Thymus (tissue), 11 donors: ENCODE measurements at regions not wholly inside any gene's neighbourhood (a gene's known extent, or its start where the extent isn't known, plus 50 kb on each side); places are given as distances from the start of the nearest gene placed in this dataset.

Source experiments
- DNase-seq, 9 donors: peaks; one replicate each; pipeline ENCODE4 v3.0.0-alpha.2; 2013; ENCODE audit warnings: low spot score in 9 of 9, low read depth in 6 of 9, missing footprints in 1 of 9
- H3K27ac ChIP-seq, 2 donors: one replicate each; pipeline ENCODE4 v1.5.1; 2013; ENCODE audit warnings: control low read depth in 1 of 2, low read depth in 1 of 2, low read length in 1 of 2, mild to moderate bottlenecking in 1 of 2, moderate library complexity in 1 of 2
- H3K27me3 ChIP-seq, 2 donors: one replicate each; pipeline ENCODE4 v1.5.1; 2013; ENCODE audit warnings: low read length in 1 of 2; ENCODE audit not compliant: control insufficient read depth in 2 of 2, insufficient read depth in 1 of 2
- H3K36me3 ChIP-seq, 2 donors: one replicate each; pipeline ENCODE4 v1.5.1; 2013; ENCODE audit warnings: low read length in 1 of 2, mild to moderate bottlenecking in 1 of 2, moderate library complexity in 1 of 2; ENCODE audit not compliant: control insufficient read depth in 2 of 2, insufficient read depth in 2 of 2
- H3K4me1 ChIP-seq, 2 donors: one replicate each; pipeline ENCODE4 v1.5.1; 2013; ENCODE audit warnings: low read length in 2 of 2; ENCODE audit not compliant: control insufficient read depth in 2 of 2, insufficient read depth in 2 of 2
- H3K4me3 ChIP-seq, 2 donors: one replicate each; pipeline ENCODE4 v1.5.1; 2013; ENCODE audit warnings: low read length in 2 of 2, control low read depth in 1 of 2, mild to moderate bottlenecking in 1 of 2
- H3K9me3 ChIP-seq, 2 donors: one replicate each; pipeline ENCODE4 v1.5.1; 2013; ENCODE audit warnings: low read length in 1 of 2, mild to moderate bottlenecking in 1 of 2; ENCODE audit not compliant: control insufficient read depth in 2 of 2, insufficient read depth in 1 of 2
- WGBS: extraction: QIAGEN DNeasy Blood & Tissue Kit; methylation state at CpG from one replicate; pipeline ENCODE4 v1.1.7; 2013; 5-methylcytosine and 5-hydroxymethylcytosine counted together
- donor health status: healthy.

DNA sequence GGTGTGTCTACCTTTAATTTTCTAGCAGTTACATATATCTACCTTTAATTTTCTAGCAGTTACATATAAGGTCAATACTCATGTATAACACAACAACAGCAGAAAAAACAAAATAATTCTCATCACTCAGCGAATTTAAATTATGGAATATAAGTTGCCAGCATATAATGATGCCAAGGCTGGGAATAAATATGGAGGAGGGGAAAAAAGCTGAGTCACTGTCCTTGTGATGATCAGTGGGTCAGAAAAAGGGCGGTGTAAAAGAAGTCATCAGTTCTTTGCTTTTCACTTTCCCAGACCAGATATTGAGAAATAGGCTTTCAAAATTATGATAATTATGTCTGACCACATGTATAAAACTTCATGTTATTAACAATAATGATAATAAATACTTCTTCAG is 1471.7 kb downstream of the CDH8 start:
- no peak for DNase-seq
- WGBS, result 91% methylated on average over 2 of the region's 2 CpGs
- H3K36me3 ChIP-seq, result no peaks in the 10 kb centered on the region
- no peaks in the 10 kb centered on the region for H3K4me1 ChIP-seq
- no peak overlapping the region for H3K27ac ChIP-seq
- H3K4me3 ChIP-seq, result no peak overlapping the region
- H3K9me3 ChIP-seq, result no peaks in the 10 kb centered on the region
- H3K27me3 ChIP-seq, result no peaks in the 10 kb centered on the region

DNA sequence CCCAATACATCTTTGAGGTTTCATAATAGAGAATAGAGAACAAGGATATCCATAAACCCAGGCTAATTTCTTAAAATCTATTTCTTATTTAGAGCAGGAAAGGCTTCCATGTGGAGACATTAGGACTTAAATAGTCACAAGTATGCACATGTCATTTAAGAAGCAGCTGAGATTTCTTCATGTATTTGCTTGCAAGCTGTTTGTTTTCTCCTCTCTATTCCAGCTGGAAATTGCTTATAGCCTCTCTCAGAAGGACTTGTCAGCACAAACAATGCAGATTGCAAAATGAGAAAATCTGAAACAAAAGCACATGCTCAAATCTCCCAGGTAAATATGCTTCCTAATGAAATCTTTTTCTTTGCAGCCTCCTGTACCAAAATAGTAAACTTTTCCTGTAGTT is 1473.1 kb downstream of the CDH8 start:
- H3K9me3 ChIP-seq, result no peaks in the 10 kb centered on the region

DNA sequence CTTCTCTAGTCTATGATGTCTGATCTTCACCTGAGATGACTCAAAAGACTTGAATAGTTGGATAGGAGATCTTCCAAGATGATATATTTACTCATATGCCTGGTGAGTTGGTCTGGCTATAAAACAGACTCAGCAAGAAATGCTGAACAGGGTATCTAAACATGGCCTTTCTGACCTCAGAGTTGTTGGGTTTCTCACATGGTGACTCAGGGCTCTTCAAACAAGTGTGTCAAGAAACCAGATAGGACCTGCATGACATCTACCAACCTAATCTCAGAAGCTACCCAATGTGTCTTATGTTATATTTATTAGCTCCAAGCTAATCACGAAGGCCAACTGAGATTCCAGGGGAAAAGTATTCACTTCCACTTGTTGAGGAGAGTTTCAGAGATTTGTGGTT is 1477.3 kb downstream of the CDH8 start:
- Histone ChIP-seq H3K27me3 (no peaks in the 10 kb centered on the region), H3K36me3 (no peaks in the 10 kb centered on the region), H3K4me3 (no peak overlapping the region), H3K27ac (no peak overlapping the region), H3K9me3 (peaks cover 0 to 4% of the 10 kb centered on the region in 2 donors), H3K4me1 (no peaks in the 10 kb centered on the region)
- WGBS, result 86% methylated on average over 1 of the region's 1 CpG
- no peak for DNase-seq

More for the DNA sequence above, 1473.1 kb downstream of the CDH8 start:
- no peaks in the 10 kb centered on the region for H3K27me3 ChIP-seq
- DNase-seq, result no peak
- no peaks in the 10 kb centered on the region for H3K4me1 ChIP-seq
- no peak overlapping the region for H3K27ac ChIP-seq
- no peaks in the 10 kb centered on the region for H3K36me3 ChIP-seq
- no peak overlapping the region for H3K4me3 ChIP-seq

DNA sequence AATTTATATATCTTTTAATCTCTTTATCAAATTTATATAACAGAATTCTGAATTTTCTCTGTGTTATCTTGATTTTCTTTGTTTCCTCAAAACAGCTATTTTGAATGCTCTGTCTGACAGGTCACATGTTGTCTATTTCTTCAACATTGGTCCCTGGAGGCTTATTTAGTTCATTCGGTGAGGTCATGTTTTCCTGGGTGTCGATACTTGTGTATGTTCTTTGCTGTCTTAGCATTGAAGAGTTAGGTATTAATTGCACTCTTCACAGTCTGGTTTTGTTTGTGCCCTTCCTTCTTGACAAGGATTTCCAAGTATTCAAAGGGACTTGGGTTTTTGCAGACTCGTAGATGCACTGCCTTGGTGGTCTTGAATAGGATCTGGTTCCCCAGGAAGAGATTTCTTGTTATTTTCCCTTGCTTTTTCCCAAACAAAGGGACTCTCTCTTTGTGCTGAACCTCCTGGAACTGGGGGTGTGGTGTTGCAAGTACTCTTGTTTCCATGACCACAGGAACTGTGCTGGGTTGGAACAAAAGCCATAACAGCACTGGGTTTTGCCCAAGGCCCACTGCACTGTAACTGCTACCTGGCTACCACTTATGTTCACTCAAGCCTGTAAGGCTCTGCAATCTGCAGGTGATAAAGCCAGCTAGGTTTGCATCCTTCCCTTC is 1483.0 kb downstream of the CDH8 start:
- H3K4me3 ChIP-seq, result no peak overlapping the region
- 87% methylated on average over 3 of the region's 3 CpGs for WGBS
- H3K27me3 ChIP-seq, result no peaks in the 10 kb centered on the region
- DNase-seq, result no peak
- H3K9me3 ChIP-seq, result peaks cover 0 to 9% of the 10 kb centered on the region in 2 donors
- no peaks in the 10 kb centered on the region for H3K4me1 ChIP-seq
- H3K27ac ChIP-seq, result no peak overlapping the region
- H3K36me3 ChIP-seq, result no peaks in the 10 kb centered on the region

DNA sequence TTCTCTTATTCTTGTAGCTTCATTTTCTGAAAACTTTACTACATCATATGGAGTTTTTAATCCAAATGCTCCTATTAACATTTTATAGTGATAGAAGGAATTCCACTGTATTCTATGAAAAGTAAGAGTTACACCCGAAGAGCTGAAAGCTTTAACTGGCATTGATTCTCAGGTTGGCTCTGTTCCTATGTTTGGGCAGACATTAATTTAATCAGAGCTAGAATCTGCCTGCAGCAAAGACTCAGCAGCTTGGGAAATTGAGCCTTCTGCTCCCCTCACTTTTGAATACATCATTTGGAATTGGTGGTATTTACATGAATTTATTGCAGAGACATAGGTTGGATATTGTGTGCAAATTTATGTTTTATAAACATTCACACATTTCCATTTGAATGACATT is 1494.7 kb downstream of the CDH8 start:
- Histone ChIP-seq H3K4me1 (no peaks in the 10 kb centered on the region), H3K27me3 (no peaks in the 10 kb centered on the region), H3K36me3 (no peaks in the 10 kb centered on the region), H3K9me3 (no peaks in the 10 kb centered on the region), H3K4me3 (no peak overlapping the region), H3K27ac (no peak overlapping the region)
- no peak for DNase-seq
- WGBS, result 91% methylated on average over 1 of the region's 1 CpG

DNA sequence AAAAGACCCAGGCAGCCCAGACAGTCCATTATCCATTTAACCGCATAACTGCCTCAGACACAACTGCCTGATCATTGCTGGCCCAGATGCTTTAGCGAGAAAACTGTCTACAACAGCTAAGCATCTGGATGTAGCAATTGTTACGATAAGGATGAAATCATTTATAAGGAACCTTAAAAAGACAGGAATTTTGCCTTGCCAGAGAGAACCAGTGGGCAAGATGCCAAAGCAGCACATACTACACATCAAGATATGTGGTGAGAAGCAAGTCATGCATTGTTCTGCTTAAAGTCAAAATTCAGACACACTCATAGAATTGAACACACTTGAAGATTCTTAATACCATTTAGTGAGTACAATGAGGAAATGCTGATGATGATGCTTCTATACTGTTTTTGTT is 1525.3 kb downstream of the CDH8 start:
- H3K9me3 ChIP-seq, result peaks cover 0 to 2% of the 10 kb centered on the region in 2 donors
- H3K4me3 ChIP-seq, result no peak overlapping the region
- H3K27ac ChIP-seq, result no peak overlapping the region
- no peak for DNase-seq
- H3K27me3 ChIP-seq, result no peaks in the 10 kb centered on the region
- no peaks in the 10 kb centered on the region for H3K36me3 ChIP-seq
- no peaks in the 10 kb centered on the region for H3K4me1 ChIP-seq
- WGBS, result 94% methylated on average over 3 of the region's 3 CpGs

DNA sequence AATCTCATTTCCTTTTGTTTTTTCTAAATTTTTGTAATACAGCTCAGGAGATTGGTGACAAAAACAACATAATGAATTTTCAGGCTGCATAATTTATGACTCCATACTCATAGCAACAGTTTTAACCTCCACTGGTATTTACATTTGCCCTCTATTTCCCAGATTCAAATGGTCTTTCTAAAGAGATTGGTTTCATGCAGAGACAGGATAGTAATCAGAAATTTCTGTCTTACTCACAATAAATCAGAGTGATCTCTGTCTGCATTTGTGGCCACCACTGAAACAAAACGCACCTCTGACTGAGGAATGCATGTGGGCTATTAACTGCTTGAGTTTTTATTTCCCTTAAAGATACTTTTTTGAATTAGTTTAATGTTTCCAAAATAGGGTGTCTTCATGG is 1526.0 kb downstream of the CDH8 start:
- H3K27me3 ChIP-seq, result no peaks in the 10 kb centered on the region
- H3K27ac ChIP-seq, result no peak overlapping the region
- H3K4me3 ChIP-seq, result no peak overlapping the region
- no peaks in the 10 kb centered on the region for H3K9me3 ChIP-seq
- 89% methylated on average over 1 of the region's 1 CpG for WGBS
- no peaks in the 10 kb centered on the region for H3K4me1 ChIP-seq
- no peaks in the 10 kb centered on the region for H3K36me3 ChIP-seq
- no peak for DNase-seq

DNA sequence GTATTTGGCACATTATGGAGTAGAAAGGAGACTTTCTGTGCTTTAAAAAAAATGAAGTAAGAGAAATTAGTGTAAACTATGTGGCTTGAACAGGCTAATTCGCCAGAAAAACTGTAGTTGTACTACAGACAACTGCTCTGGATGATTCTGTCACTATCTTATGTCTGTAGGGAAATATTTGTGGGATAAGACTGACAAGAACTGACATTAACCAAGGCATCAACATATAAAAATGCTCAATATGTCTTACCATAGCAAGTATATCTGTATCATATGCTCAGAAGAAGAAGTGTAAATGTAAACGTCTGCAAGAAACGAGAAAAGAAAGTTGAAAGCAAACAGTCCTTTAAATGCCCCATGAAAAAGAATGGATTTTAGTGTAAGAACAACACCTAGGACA is 1545.0 kb downstream of the CDH8 start:
- Histone ChIP-seq H3K36me3 (no peaks in the 10 kb centered on the region), H3K4me3 (no peak overlapping the region), H3K27me3 (no peaks in the 10 kb centered on the region), H3K27ac (no peak overlapping the region), H3K9me3 (no peaks in the 10 kb centered on the region), H3K4me1 (no peaks in the 10 kb centered on the region)
- DNase-seq, result no peak
- 77% methylated on average over 3 of the region's 3 CpGs for WGBS

DNA sequence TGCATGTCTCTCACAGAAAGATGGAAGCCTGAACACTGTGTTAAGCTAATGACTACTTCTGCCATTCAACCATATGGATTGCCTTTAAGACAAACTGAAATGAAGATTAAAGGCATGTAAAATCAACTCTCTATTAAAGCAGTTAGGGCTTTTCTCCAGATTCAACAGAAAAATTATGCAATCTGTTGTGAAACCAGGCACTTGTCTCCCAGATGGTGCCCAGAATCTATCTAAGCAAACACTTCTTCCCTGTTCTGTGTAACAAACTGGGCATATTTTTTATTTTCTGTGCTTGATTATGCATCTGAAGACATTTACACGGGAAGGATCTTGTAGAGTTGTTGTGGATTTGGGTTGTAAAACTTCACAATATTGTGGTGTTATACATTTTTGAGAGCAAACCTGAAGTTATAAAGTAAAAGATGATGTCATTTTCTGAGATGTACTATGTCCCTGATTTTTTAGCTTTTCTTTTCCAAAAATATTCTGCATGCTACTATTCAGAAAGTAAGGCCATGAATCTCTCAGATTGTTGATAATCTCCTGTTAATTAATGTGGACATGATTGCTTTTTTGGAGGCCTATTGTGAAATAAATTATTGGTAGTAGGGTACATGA is 1550.3 kb downstream of the CDH8 start:
- no peak for DNase-seq
- H3K9me3 ChIP-seq, result peaks cover 0 to 4% of the 10 kb centered on the region in 2 donors
- 91% methylated on average over 1 of the region's 1 CpG for WGBS
- H3K27me3 ChIP-seq, result no peaks in the 10 kb centered on the region
- no peak overlapping the region for H3K4me3 ChIP-seq
- H3K36me3 ChIP-seq, result no peaks in the 10 kb centered on the region
- H3K27ac ChIP-seq, result no peak overlapping the region
- no peaks in the 10 kb centered on the region for H3K4me1 ChIP-seq
